Mesodermal cell (in vitro differentiated cells): ENCODE measurements at regions not wholly inside any gene's neighbourhood (a gene's known extent, or its start where the extent isn't known, plus 50 kb on each side); places are given as distances from the start of the nearest gene placed in this dataset.

Source experiments
- H3K27ac ChIP-seq: 2 replicates; pipeline ENCODE4 v1.7.0; 2013; ENCODE audit warnings: mild to moderate bottlenecking, low read depth, low read length, moderate library complexity; ENCODE audit not compliant: severe bottlenecking
- H3K36me3 ChIP-seq: 2 replicates; pipeline ENCODE4 v1.7.1; 2013; ENCODE audit warnings: mild to moderate bottlenecking, low read length, moderate library complexity; ENCODE audit not compliant: control insufficient read depth, insufficient read depth
- H3K4me1 ChIP-seq: one replicate; pipeline ENCODE4 v1.7.1; 2013; ENCODE audit warnings: mild to moderate bottlenecking, low read length; ENCODE audit not compliant: insufficient read depth, control insufficient read depth, poor library complexity, severe bottlenecking
- H3K4me3 ChIP-seq: 2 replicates; pipeline ENCODE4 v1.7.0; 2013; ENCODE audit warnings: low read length, control low read depth, mild to moderate bottlenecking; ENCODE audit not compliant: insufficient read depth, poor library complexity, severe bottlenecking; ENCODE audit errors: extremely low read depth
- H3K9me3 ChIP-seq: 2 replicates; pipeline ENCODE4 v1.7.1; 2013; ENCODE audit warnings: mild to moderate bottlenecking, low read length, moderate library complexity; ENCODE audit not compliant: control insufficient read depth
- WGBS, 2 experiments: methylation state at CpG; one replicate each; pipeline ENCODE4 v1.1.5; 2013; ENCODE audit warnings: missing lambda C conversion rate in 2 of 2; ENCODE audit not compliant: insufficient coverage in 2 of 2; 5-methylcytosine and 5-hydroxymethylcytosine counted together

- WGBS, 2 experiments, result 96 to 97% methylated on average over 5 to 7 of the region's 8 CpGs
Observed at GRCh38 chr2:201975434-201975833, 58.2 kb upstream of the FZD7 start.

GRCh38 chr2:201975964-201976612, 57.6 kb upstream of the FZD7 start:
- no peak overlapping the region for H3K27ac ChIP-seq
- peaks cover 15% of the 10 kb centered on the region for H3K4me1 ChIP-seq
- H3K9me3 ChIP-seq, result peaks cover under 1% of the 10 kb centered on the region
- 100% methylated on average over 2 to 3 of the region's 3 CpGs for WGBS, 2 experiments
- no peaks in the 10 kb centered on the region for H3K36me3 ChIP-seq
- H3K4me3 ChIP-seq, result no peak overlapping the region

More at GRCh38 chr2:201975434-201975833, 58.2 kb upstream of the FZD7 start:
- peaks cover 16% of the 10 kb centered on the region for H3K4me1 ChIP-seq
- H3K27ac ChIP-seq, result no peak overlapping the region
- no peaks in the 10 kb centered on the region for H3K36me3 ChIP-seq
- no peak overlapping the region for H3K4me3 ChIP-seq
- H3K9me3 ChIP-seq, result peaks cover 7% of the 10 kb centered on the region

- H3K27ac ChIP-seq, result no peak overlapping the region
- H3K4me1 ChIP-seq, result peaks cover 8% of the 10 kb centered on the region
- no peak overlapping the region for H3K4me3 ChIP-seq
- H3K36me3 ChIP-seq, result no peaks in the 10 kb centered on the region
- whole genome bisulfite sequencing, 2 experiments, result 0% methylated on average over 1 of the region's 2 CpGs
- H3K9me3 ChIP-seq, result no peaks in the 10 kb centered on the region
Observed at GRCh38 chr2:201977651-201978050, 56.0 kb upstream of the FZD7 start.

- Histone ChIP-seq H3K9me3 (no peaks in the 10 kb centered on the region), H3K27ac (no peak overlapping the region), H3K36me3 (no peaks in the 10 kb centered on the region), H3K4me3 (no peak overlapping the region), H3K4me1 (peaks cover under 1% of the 10 kb centered on the region)
- WGBS, 2 experiments, result 80 to 83% methylated on average over 3 to 4 of the region's 4 CpGs
Observed at GRCh38 chr2:201978333-201978732, 55.3 kb upstream of the FZD7 start.

GRCh38 chr2:201978986-201979385, 54.7 kb upstream of the FZD7 start:
- 87 to 100% methylated on average over 3 of the region's 4 CpGs for WGBS, 2 experiments
- Histone ChIP-seq H3K27ac (no peak overlapping the region), H3K4me1 (no peaks in the 10 kb centered on the region), H3K9me3 (no peaks in the 10 kb centered on the region), H3K4me3 (no peak overlapping the region), H3K36me3 (no peaks in the 10 kb centered on the region)

- WGBS, 2 experiments, result 93 to 94% methylated on average over 5 to 8 of the region's 8 CpGs
- Histone ChIP-seq H3K27ac (no peak overlapping the region), H3K4me3 (no peak overlapping the region), H3K9me3 (no peaks in the 10 kb centered on the region), H3K36me3 (no peaks in the 10 kb centered on the region), H3K4me1 (no peaks in the 10 kb centered on the region)
Observed at GRCh38 chr2:201980389-201980821, 53.2 kb upstream of the FZD7 start.

GRCh38 chr2:201980946-201981345, 52.7 kb upstream of the FZD7 start:
- Histone ChIP-seq H3K4me3 (no peak overlapping the region), H3K27ac (no peak overlapping the region), H3K9me3 (no peaks in the 10 kb centered on the region), H3K36me3 (no peaks in the 10 kb centered on the region), H3K4me1 (no peaks in the 10 kb centered on the region)
- 93 to 98% methylated on average over 4 of the region's 4 CpGs for WGBS, 2 experiments

- WGBS, 2 experiments, result 72% methylated on average over 2 of the region's 2 CpGs; no CpG with 5 or more reads in 1 of the 2 experiments
- Histone ChIP-seq H3K4me1 (no peaks in the 10 kb centered on the region), H3K27ac (no peak overlapping the region), H3K4me3 (no peak overlapping the region), H3K36me3 (no peaks in the 10 kb centered on the region), H3K9me3 (no peaks in the 10 kb centered on the region)
Observed at GRCh38 chr2:201983174-201983573, 50.5 kb upstream of the FZD7 start.

GRCh38 chr2:201983800-201984199, 49.9 kb upstream of the FZD7 start:
- WGBS, 2 experiments, result 88 to 92% methylated on average over 4 to 6 of the region's 7 CpGs
- Histone ChIP-seq H3K27ac (no peak overlapping the region), H3K9me3 (no peaks in the 10 kb centered on the region), H3K36me3 (no peaks in the 10 kb centered on the region), H3K4me3 (no peak overlapping the region), H3K4me1 (no peaks in the 10 kb centered on the region)
